ENCODE measurements at regions not wholly inside any gene's neighbourhood (a gene's known extent, or its start where the extent isn't known, plus 50 kb on each side); places are given as distances from the start of the nearest gene placed in this dataset.

DNA sequence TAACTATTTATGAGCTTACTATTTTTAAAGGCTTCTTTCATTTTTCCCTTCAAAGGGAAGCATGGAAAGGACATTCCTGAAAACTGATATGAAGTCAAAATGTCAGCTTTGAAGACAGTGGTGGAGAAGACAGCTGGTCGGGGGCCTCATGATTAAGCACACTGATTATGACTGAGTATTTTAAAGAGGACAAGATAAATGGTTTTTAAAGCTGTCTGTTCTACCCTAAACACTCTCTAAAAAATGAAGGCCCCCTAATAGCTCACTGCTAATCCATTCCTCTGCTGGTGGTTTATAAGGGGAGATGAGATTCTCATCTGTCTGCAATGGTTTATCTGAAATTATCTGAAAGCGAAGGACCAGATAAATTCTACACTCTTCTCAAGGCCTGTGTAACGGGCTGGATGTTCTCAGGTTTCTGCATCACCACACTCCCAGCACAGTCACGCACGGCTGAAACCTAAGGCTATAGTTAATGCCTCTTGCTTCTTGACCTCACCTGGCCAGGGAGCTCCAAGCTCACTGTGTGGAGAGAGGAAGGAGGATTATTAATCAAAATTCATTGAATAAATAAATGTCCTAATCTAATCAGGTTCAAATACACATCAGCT, 86.9 kb upstream of the DOCK9 start:
- dilution Hi-C loops (cut with HindIII; ENCODE audit: low sequenced_read_pairs, unreplicated experiment), result no loop called here

More for the DNA sequence above, 86.9 kb upstream of the DOCK9 start:
- Histone ChIP-seq H3K4me2 (ENCODE audit: low read depth, low read length) (no peak overlapping the region), H3K18ac (ENCODE audit: low read depth, low read length) (no peak overlapping the region), H4K8ac (ENCODE audit: low read depth in 2 of 2, low read length in 2 of 2) (no peak overlapping the region), H4K5ac (ENCODE audit: low read depth, low read length) (no peak overlapping the region), H2AK5ac (ENCODE audit: low read depth, low read length) (peak overlapping the region; percentile 38; the same call in 1 of the 2 replicates), H3K56ac (ENCODE audit: extremely low read depth, insufficient read depth, low read length) (no peak overlapping the region), H3K36me3 (ENCODE audit: control insufficient read depth, insufficient read depth, low read length) (no peaks in the 10 kb centered on the region), H2BK20ac (ENCODE audit: low read depth, low read length) (peak overlapping the region; percentile 14; the same call in 1 of the 2 replicates), H2BK15ac (ENCODE audit: low read depth, low read length) (0 out of 3 replicates have a peak overlapping the region, but pooled peaks have one; percentile 47), H3K23ac (ENCODE audit: low read depth, low read length) (no peak overlapping the region), H3K9ac (ENCODE audit: low read depth, low read length) (no peak overlapping the region), H2BK5ac (ENCODE audit: low read depth, low read length, poor library complexity, severe bottlenecking) (no peak overlapping the region), H2AK9ac (replicated peaks; ENCODE audit: low read depth, low read length, poor library complexity) (no peak overlapping the region), H3K4ac (ENCODE audit: low read depth, low read length) (no peak overlapping the region), H3K14ac (replicated peaks; ENCODE audit: low read depth, low read length) (no peak overlapping the region), H4K91ac (ENCODE audit: insufficient read depth, low read depth, low read length) (no peak overlapping the region), H3K9me1 (ENCODE audit: insufficient read depth, low read length) (peaks cover 6% of the 10 kb centered on the region), H2AFZ (replicated peaks; ENCODE audit: low read length, poor library complexity) (no peak overlapping the region), H2BK120ac (ENCODE audit: low read depth, low read length) (0 out of 2 replicates have a peak overlapping the region, but pooled peaks have one; percentile 2), H3K27ac (ENCODE audit: insufficient read depth, low read length) (no peak overlapping the region), H3K79me1 (ENCODE audit: low read depth in 1 of 2, low read length in 2 of 2) (peaks cover 0 to 36% of the 10 kb centered on the region in 2 experiments; a peak in 2 of 4 replicates), H3K27me3 (ENCODE audit: control insufficient read depth, insufficient read depth, low read length) (no peaks in the 10 kb centered on the region), H3K9me3 (ENCODE audit: control insufficient read depth, insufficient read depth, low read length) (peaks cover 4% of the 10 kb centered on the region), H3K4me1 (ENCODE audit: control insufficient read depth, insufficient read depth, low read length) (peaks cover 18% of the 10 kb centered on the region), H4K20me1 (ENCODE audit: insufficient read depth, low read length) (peaks cover 3% of the 10 kb centered on the region; the same call in 1 of the 2 replicates), H3K4me3 (ENCODE audit: insufficient read depth, low read depth, low read length) (no peak overlapping the region)
- no peak for ATAC-seq (ENCODE audit: low read depth)
- DNase-seq, result no peak
- no CpG with 5 or more reads among the region's 5 CpGs for WGBS, 2 experiments (ENCODE audit: extremely low coverage in 2 of 2, insufficient read length in 1 of 2)
- intact Hi-C loops (cut with micrococcal nuclease), result no loop called here
- TF ChIP-seq MXI1 (IDR thresholded peaks at IDR 0.05; ENCODE audit: borderline replicate concordance, low read depth, low read length) (no peak), CHD1 (IDR thresholded peaks at IDR 0.05; ENCODE audit: low read depth, low read length) (no peak), RAD21 (IDR thresholded peaks at IDR 0.05; ENCODE audit: low read length) (no peak), RCOR1 (IDR thresholded peaks at IDR 0.05; ENCODE audit: insufficient replicate concordance, low read length) (no peak), MAFK (IDR thresholded peaks at IDR 0.05; ENCODE audit: low read depth, low read length) (no peak), SMC3 (IDR thresholded peaks at IDR 0.05; ENCODE audit: low read depth, low read length) (no peak), MAZ (IDR thresholded peaks at IDR 0.05; ENCODE audit: borderline replicate concordance, low read depth, low read length) (no peak), NFE2L2 (IDR thresholded peaks at IDR 0.05; ENCODE audit: low read depth, low read length) (no peak), USF2 (IDR thresholded peaks at IDR 0.05; ENCODE audit: low read depth, low read length) (no peak), RFX5 (IDR thresholded peaks at IDR 0.05; ENCODE audit: low read depth, low read length) (no peak), ELK1 (IDR thresholded peaks at IDR 0.05; ENCODE audit: borderline replicate concordance, low read depth, low read length) (no peak), BHLHE40 (IDR thresholded peaks at IDR 0.05; ENCODE audit: low read depth, low read length) (no peak), CEBPB (IDR thresholded peaks at IDR 0.05; ENCODE audit: low read depth, low read length) (no peak)
- ChIA-PET CTCF (no interaction called here), POLR2A (ENCODE audit: unreplicated experiment) (no interaction called here)
- BruUV-seq (replicated peaks), result no TSS peak
- in situ Hi-C loops (cut with MboI; ENCODE audit: low sequenced_read_pairs), result no loop called here
